HCT116 (cell line): ENCODE measurements at regions not wholly inside any gene's neighbourhood (a gene's known extent, or its start where the extent isn't known, plus 50 kb on each side); places are given as distances from the start of the nearest gene placed in this dataset.

ENCODE experiments used
- ATAC-seq: fragments of 200-7000 bp; cut with Tn5 transposase; 2 replicates; pipeline ENCODE4 v1.9.1; 2020; ENCODE audit warnings: mild to moderate bottlenecking, moderate library complexity
- BruUV-seq: library from RNA; stranded (reverse); fragments of 400-500 nt; replicated peaks from 2 replicates; lab custom pipeline; 2021; lab: Mats Ljungman, UMichigan
- CTCF ChIA-PET: fragments of 300-600 bp; sonication (Branson Sonifier 250); formaldehyde crosslinking; loops from one replicate; lab custom pipeline; 2021; ENCODE audit warnings: antibody characterized with exemption; lab: Charles Lee
- POLR2A ChIA-PET: fragments of 300-600, 350-600 bp; sonication (Branson Sonifier 250); formaldehyde crosslinking; loops from one replicate; lab custom pipeline; 2021; ENCODE audit warnings: antibody characterized with exemption; lab: Charles Lee
- RAD21 ChIA-PET, 2 experiments: fragments of 300-600 bp; sonication (Branson Sonifier 250); formaldehyde crosslinking; loops; one replicate each; lab custom pipeline; 2023; ENCODE audit warnings: low total read pairs in 2 of 2; ENCODE audit not compliant: uncharacterized antibody in 2 of 2, unreplicated experiment in 2 of 2, low non-redundant PET in 1 of 2; lab: Charles Lee
- DNase-seq: peaks from one replicate; pipeline ENCODE4 v3.0.0-alpha.2; 2010; ENCODE audit warnings: low read depth, low spot score
- H2AFZ ChIP-seq: fragments of 200-600 bp; shearing (Covaris generic), sonication (generic); 2 replicates; pipeline ENCODE4 v1.6.1; 2017; ENCODE audit warnings: low read depth, mixed run types, mixed read lengths, antibody characterized with exemption, low read length; ENCODE audit not compliant: poor library complexity, severe bottlenecking
- H3K27ac ChIP-seq: 2 replicates; pipeline ENCODE4 v1.5.1; 2012; ENCODE audit warnings: low read depth, low read length
- H3K27me3 ChIP-seq: fragments of 200-600 bp; sonication (generic); 2 replicates; pipeline ENCODE4 v1.6.1; 2016; ENCODE audit warnings: mixed run types, low read length, mixed read lengths; ENCODE audit not compliant: insufficient read depth
- H3K36me3 ChIP-seq, 2 experiments: fragments of 200-500 bp in 1 of 2; fragments of 200-600 bp in 1 of 2; sonication (Bioruptor generic) in 1 of 2; sonication (generic) in 1 of 2; 2 replicates each; pipeline versions ENCODE4 v1.5.1 to v1.6.1; 2014 to 2016; ENCODE audit warnings: low read length in 2 of 2, inconsistent platforms in 1 of 2, mixed read lengths in 1 of 2, mixed run types in 1 of 2; ENCODE audit not compliant: insufficient read depth in 2 of 2, control insufficient read depth in 1 of 2
- H3K4me1 ChIP-seq, 2 experiments: fragments of 200-600 bp in 1 of 2; sonication (generic) in 1 of 2; 2 replicates each; pipeline versions ENCODE4 v1.5.1 to v1.6.1; 2012 to 2017; ENCODE audit warnings: low read length in 2 of 2, inconsistent platforms in 1 of 2, mild to moderate bottlenecking in 1 of 2, mixed read lengths in 1 of 2, mixed run types in 1 of 2, moderate library complexity in 1 of 2; ENCODE audit not compliant: insufficient read depth in 2 of 2, control insufficient read depth in 1 of 2
- H3K4me2 ChIP-seq: fragments of 200-600 bp; sonication (generic); 2 replicates; pipeline ENCODE4 v1.6.1; 2017; ENCODE audit warnings: mixed run types, low read length, mixed read lengths
- H3K4me3 ChIP-seq, 2 experiments: fragments of 200-600 bp in 1 of 2; sonication (generic) in 1 of 2; replicated peaks in 1 of 2; 2 replicates each; pipeline ENCODE4 v1.5.1; 2011 to 2016; ENCODE audit warnings: low read length in 2 of 2, control low read depth in 1 of 2, low read depth in 1 of 2, mild to moderate bottlenecking in 1 of 2, mixed read lengths in 1 of 2, mixed run types in 1 of 2
- H3K79me2 ChIP-seq: fragments of 200-600 bp; sonication (generic); 2 replicates; pipeline ENCODE4 v1.6.1; 2017; ENCODE audit warnings: mild to moderate bottlenecking, mixed run types, low read length, moderate library complexity, mixed read lengths; ENCODE audit not compliant: insufficient read depth
- H3K9ac ChIP-seq: fragments of 200-600 bp; sonication (generic); 2 replicates; pipeline ENCODE4 v1.6.1; 2016; ENCODE audit warnings: low read length, mixed read lengths
- H3K9me2 ChIP-seq: fragments of 200-600 bp; sonication (generic), shearing (Covaris generic); 2 replicates; pipeline ENCODE4 v1.6.1; 2017; ENCODE audit warnings: mixed run types, mild to moderate bottlenecking, moderate library complexity; ENCODE audit not compliant: insufficient read depth
- H3K9me3 ChIP-seq, 2 experiments: fragments of 200-500 bp in 1 of 2; fragments of 200-600 bp in 1 of 2; sonication (Bioruptor generic) in 1 of 2; sonication (generic) in 1 of 2; 2 replicates each; pipeline ENCODE4 v1.6.1; 2014 to 2017; ENCODE audit warnings: low read length in 2 of 2, mixed read lengths in 2 of 2, inconsistent platforms in 1 of 2, low read depth in 1 of 2, mild to moderate bottlenecking in 1 of 2, mixed run types in 1 of 2, moderate library complexity in 1 of 2; ENCODE audit not compliant: control insufficient read depth in 1 of 2, insufficient read depth in 1 of 2
- H4K20me1 ChIP-seq: fragments of 200-600 bp; sonication (generic), shearing (Covaris generic); 2 replicates; pipeline ENCODE4 v1.6.1; 2017; ENCODE audit warnings: mixed run types, mild to moderate bottlenecking, moderate library complexity; ENCODE audit not compliant: insufficient read depth
- CBX3 ChIP-seq: IDR thresholded peaks from 2 replicates; pipeline ENCODE4 v1.6.1; 2012; ENCODE audit warnings: low read depth
- CEBPB ChIP-seq: IDR thresholded peaks from 2 replicates; pipeline ENCODE4 v1.6.1; 2012; ENCODE audit warnings: low read depth
- EGR1 ChIP-seq: IDR thresholded peaks from 2 replicates; pipeline ENCODE4 v1.6.1; 2012; ENCODE audit warnings: low read depth
- ELF1 ChIP-seq: IDR thresholded peaks from 2 replicates; pipeline ENCODE4 v1.6.1; 2012; ENCODE audit warnings: low read depth, borderline replicate concordance
- EZH2 ChIP-seq: fragments of 200-600 bp; sonication (generic); IDR thresholded peaks from 2 replicates; pipeline ENCODE4 v1.6.1; 2017; ENCODE audit warnings: antibody characterized with exemption, mixed run types
- EZH2phosphoT487 ChIP-seq: fragments of 200-600 bp; IDR thresholded peaks from 2 replicates; pipeline ENCODE4 v1.6.1; 2018; ENCODE audit warnings: antibody characterized with exemption, borderline replicate concordance
- JUND ChIP-seq: IDR thresholded peaks from 2 replicates; pipeline ENCODE4 v1.6.1; 2012
- RAD21 ChIP-seq: IDR thresholded peaks from 2 replicates; pipeline ENCODE4 v1.6.1; 2012; ENCODE audit warnings: low read depth, mild to moderate bottlenecking
- SRF ChIP-seq: IDR thresholded peaks from 2 replicates; pipeline ENCODE4 v1.6.1; 2012; ENCODE audit warnings: low read depth
- TCF7L2 ChIP-seq: IDR thresholded peaks from 2 replicates; pipeline ENCODE4 v1.7.0; 2011; ENCODE audit warnings: borderline replicate concordance, inconsistent platforms; ENCODE audit not compliant: insufficient read depth, insufficient read length; ENCODE audit errors: extremely low read depth
- YY1 ChIP-seq: IDR thresholded peaks from 2 replicates; pipeline ENCODE4 v1.6.1; 2011; ENCODE audit warnings: low read length, low read depth, moderate library complexity, mild to moderate bottlenecking; ENCODE audit not compliant: insufficient replicate concordance; ENCODE audit errors: extremely low read depth
- ZFX ChIP-seq: fragments of 450-650 bp; IDR thresholded peaks from 2 replicates; pipeline ENCODE4 v1.6.1; 2017
- ZNF274 ChIP-seq: fragments of 200-500 bp; sonication (Bioruptor generic); IDR thresholded peaks from 2 replicates; pipeline ENCODE4 v1.6.1; 2014; ENCODE audit warnings: mild to moderate bottlenecking, low read depth, low read length, inconsistent platforms
- intact Hi-C: fragments of 100-400 bp; cut with micrococcal nuclease; formaldehyde crosslinking; loops from 2 replicates; pipeline ENCODE4 v1.10.0; 2022
- TF ChIP-seq, protein P1 (sequence below): IDR thresholded peaks from 2 replicates; pipeline ENCODE4 v1.6.1; 2012
- TF ChIP-seq, protein P2 (sequence below), 3 experiments: fragments of 200-600 bp in 1 of 3; sonication (generic) in 1 of 3; IDR thresholded peaks in 2 of 3; conservative IDR thresholded peaks in 1 of 3; 2 replicates each; pipeline ENCODE4 v1.5.1; 2012 to 2017; ENCODE audit warnings: low read depth in 2 of 3, low read length in 2 of 3, antibody characterized with exemption in 1 of 3, borderline replicate concordance in 1 of 3, control low read depth in 1 of 3, mild to moderate bottlenecking in 1 of 3, mixed read lengths in 1 of 3, mixed run types in 1 of 3, moderate library complexity in 1 of 3; ENCODE audit not compliant: insufficient read depth in 1 of 3
- TF ChIP-seq, protein P3 (sequence below): IDR thresholded peaks from 2 replicates; pipeline ENCODE4 v1.6.1; 2012; ENCODE audit warnings: low read depth
- TF ChIP-seq, protein P4 (sequence below): IDR thresholded peaks from 2 replicates; pipeline ENCODE4 v1.6.1; 2012
- TF ChIP-seq, protein P5 (sequence below): IDR thresholded peaks from 2 replicates; pipeline ENCODE4 v1.6.1; 2011; ENCODE audit warnings: mild to moderate bottlenecking, low read length, moderate library complexity; ENCODE audit not compliant: insufficient replicate concordance; ENCODE audit errors: extremely low read depth

DNA sequence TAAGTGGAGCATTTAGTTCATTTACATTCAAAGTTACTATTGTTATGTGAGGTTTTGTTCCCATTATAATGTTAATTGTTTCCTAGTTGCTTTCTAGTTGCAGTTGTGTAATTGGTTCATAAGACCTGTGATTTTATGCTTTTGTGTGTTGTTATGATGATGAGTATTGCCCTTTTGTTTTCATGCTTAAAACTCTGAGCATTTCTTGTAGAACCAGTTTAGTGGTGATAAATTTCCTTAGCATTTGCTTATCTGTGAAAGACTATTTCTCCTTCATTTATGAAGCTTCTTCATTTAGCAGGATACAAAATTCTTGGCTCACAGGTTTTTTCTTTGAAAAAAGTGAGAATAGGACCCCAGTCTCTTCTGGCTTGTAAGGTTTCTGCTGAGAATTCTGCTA, 274.8 kb upstream of the SPAG17 start:
- no peak for DNase-seq
- Histone ChIP-seq H3K4me2 (no peak overlapping the region), H3K9ac (no peak overlapping the region), H2AFZ (no peak overlapping the region), H3K36me3 (no peaks in the 10 kb centered on the region), H3K4me3 (no peak overlapping the region), H3K4me1 (no peaks in the 10 kb centered on the region), H3K27me3 (no peaks in the 10 kb centered on the region), H3K9me2 (no peaks in the 10 kb centered on the region), H4K20me1 (no peaks in the 10 kb centered on the region), H3K79me2 (no peaks in the 10 kb centered on the region)
- ChIA-PET CTCF (no interaction called here), RAD21 (no interaction called here), POLR2A (no interaction called here)
- intact Hi-C loops, result loop anchor here (10.0 kb wide), 1 partner anchor 55 kb away; no protein-coding TSS in a partner anchor
- ATAC-seq, result no peak
- BruUV-seq, result no TSS peak
- TF ChIP-seq JUND, result no peak
- TF ChIP-seq, protein P1, sequence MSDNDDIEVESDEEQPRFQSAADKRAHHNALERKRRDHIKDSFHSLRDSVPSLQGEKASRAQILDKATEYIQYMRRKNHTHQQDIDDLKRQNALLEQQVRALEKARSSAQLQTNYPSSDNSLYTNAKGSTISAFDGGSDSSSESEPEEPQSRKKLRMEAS, result no peak
- no peak for TF ChIP-seq ZFX
- TF ChIP-seq EZH2phosphoT487, result no peak
- TF ChIP-seq YY1, result no peak
- no peak for TF ChIP-seq EZH2
- TF ChIP-seq, protein P2, sequence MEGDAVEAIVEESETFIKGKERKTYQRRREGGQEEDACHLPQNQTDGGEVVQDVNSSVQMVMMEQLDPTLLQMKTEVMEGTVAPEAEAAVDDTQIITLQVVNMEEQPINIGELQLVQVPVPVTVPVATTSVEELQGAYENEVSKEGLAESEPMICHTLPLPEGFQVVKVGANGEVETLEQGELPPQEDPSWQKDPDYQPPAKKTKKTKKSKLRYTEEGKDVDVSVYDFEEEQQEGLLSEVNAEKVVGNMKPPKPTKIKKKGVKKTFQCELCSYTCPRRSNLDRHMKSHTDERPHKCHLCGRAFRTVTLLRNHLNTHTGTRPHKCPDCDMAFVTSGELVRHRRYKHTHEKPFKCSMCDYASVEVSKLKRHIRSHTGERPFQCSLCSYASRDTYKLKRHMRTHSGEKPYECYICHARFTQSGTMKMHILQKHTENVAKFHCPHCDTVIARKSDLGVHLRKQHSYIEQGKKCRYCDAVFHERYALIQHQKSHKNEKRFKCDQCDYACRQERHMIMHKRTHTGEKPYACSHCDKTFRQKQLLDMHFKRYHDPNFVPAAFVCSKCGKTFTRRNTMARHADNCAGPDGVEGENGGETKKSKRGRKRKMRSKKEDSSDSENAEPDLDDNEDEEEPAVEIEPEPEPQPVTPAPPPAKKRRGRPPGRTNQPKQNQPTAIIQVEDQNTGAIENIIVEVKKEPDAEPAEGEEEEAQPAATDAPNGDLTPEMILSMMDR (IDR thresholded peaks at IDR 0.05 in 2 of 3, conservative IDR thresholded peaks at IDR 0.05 in 1 of 3; ENCODE audit: borderline replicate concordance in 1 of 3, insufficient read depth in 1 of 3, low read depth in 2 of 3, low read length in 2 of 3), result no peak
- TF ChIP-seq CBX3, result no peak
- no peak for TF ChIP-seq SRF
- TF ChIP-seq TCF7L2, result no peak
- no peak for TF ChIP-seq ZNF274
- no peak for TF ChIP-seq EGR1
- TF ChIP-seq CEBPB, result no peak
- TF ChIP-seq, protein P3, sequence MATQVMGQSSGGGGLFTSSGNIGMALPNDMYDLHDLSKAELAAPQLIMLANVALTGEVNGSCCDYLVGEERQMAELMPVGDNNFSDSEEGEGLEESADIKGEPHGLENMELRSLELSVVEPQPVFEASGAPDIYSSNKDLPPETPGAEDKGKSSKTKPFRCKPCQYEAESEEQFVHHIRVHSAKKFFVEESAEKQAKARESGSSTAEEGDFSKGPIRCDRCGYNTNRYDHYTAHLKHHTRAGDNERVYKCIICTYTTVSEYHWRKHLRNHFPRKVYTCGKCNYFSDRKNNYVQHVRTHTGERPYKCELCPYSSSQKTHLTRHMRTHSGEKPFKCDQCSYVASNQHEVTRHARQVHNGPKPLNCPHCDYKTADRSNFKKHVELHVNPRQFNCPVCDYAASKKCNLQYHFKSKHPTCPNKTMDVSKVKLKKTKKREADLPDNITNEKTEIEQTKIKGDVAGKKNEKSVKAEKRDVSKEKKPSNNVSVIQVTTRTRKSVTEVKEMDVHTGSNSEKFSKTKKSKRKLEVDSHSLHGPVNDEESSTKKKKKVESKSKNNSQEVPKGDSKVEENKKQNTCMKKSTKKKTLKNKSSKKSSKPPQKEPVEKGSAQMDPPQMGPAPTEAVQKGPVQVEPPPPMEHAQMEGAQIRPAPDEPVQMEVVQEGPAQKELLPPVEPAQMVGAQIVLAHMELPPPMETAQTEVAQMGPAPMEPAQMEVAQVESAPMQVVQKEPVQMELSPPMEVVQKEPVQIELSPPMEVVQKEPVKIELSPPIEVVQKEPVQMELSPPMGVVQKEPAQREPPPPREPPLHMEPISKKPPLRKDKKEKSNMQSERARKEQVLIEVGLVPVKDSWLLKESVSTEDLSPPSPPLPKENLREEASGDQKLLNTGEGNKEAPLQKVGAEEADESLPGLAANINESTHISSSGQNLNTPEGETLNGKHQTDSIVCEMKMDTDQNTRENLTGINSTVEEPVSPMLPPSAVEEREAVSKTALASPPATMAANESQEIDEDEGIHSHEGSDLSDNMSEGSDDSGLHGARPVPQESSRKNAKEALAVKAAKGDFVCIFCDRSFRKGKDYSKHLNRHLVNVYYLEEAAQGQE, result no peak
- no peak for TF ChIP-seq RAD21
- TF ChIP-seq, protein P4, sequence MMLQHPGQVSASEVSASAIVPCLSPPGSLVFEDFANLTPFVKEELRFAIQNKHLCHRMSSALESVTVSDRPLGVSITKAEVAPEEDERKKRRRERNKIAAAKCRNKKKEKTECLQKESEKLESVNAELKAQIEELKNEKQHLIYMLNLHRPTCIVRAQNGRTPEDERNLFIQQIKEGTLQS, result no peak
- TF ChIP-seq, protein P5, sequence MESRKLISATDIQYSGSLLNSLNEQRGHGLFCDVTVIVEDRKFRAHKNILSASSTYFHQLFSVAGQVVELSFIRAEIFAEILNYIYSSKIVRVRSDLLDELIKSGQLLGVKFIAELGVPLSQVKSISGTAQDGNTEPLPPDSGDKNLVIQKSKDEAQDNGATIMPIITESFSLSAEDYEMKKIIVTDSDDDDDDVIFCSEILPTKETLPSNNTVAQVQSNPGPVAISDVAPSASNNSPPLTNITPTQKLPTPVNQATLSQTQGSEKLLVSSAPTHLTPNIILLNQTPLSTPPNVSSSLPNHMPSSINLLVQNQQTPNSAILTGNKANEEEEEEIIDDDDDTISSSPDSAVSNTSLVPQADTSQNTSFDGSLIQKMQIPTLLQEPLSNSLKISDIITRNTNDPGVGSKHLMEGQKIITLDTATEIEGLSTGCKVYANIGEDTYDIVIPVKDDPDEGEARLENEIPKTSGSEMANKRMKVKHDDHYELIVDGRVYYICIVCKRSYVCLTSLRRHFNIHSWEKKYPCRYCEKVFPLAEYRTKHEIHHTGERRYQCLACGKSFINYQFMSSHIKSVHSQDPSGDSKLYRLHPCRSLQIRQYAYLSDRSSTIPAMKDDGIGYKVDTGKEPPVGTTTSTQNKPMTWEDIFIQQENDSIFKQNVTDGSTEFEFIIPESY, result no peak
- no peak for TF ChIP-seq ELF1
- TF ChIP-seq, all 23 proteins: peak for 0
- Histone ChIP-seq H3K27ac (no peak overlapping the region), H3K9me3 (no peaks in the 10 kb centered on the region; a peak in 2 of 4 replicates)
